Tibial artery (tissue), 4 donors: ENCODE measurements at regions not wholly inside any gene's neighbourhood (a gene's known extent, or its start where the extent isn't known, plus 50 kb on each side); places are given as distances from the start of the nearest gene placed in this dataset.

ENCODE experiments used
- DNase-seq, 2 donors: peaks; one replicate each; pipeline ENCODE4 v3.0.0-alpha.2; 2019
- H3K27ac ChIP-seq, 2 donors: fragments of 200-600 bp; sonication (generic) in 1 of 2; 1 replicate in 1 of 2; 2 replicates in 1 of 2; pipeline ENCODE4 v1.5.1; 2018 to 2019; ENCODE audit warnings: mild to moderate bottlenecking in 1 of 2
- H3K27me3 ChIP-seq, 2 donors: fragments of 200-600 bp; sonication (generic) in 1 of 2; one replicate each; pipeline versions ENCODE4 v1.5.1 to v1.6.0; 2016 to 2019
- H3K36me3 ChIP-seq, 3 donors: fragments of 200-600 bp; sonication (generic) in 2 of 3; one replicate each; pipeline ENCODE4 v1.5.1; 2016 to 2019; ENCODE audit warnings: mild to moderate bottlenecking in 2 of 3
- H3K4me1 ChIP-seq, 4 donors: fragments of 200-600 bp; sonication (generic) in 2 of 4; 1 replicate in 3 of 4; 2 replicates in 1 of 4; pipeline ENCODE4 v1.5.1; 2016 to 2019
- H3K4me3 ChIP-seq, 2 donors: fragments of 200-600 bp; sonication (generic) in 1 of 2; 1 replicate in 1 of 2; 2 replicates in 1 of 2; pipeline ENCODE4 v1.5.1; 2018 to 2019; ENCODE audit warnings: mild to moderate bottlenecking in 2 of 2
- H3K9me3 ChIP-seq, 3 donors: fragments of 200-600 bp; sonication (generic) in 1 of 3; one replicate each; pipeline ENCODE4 v1.5.1; 2016 to 2019
- intact Hi-C: fragments of 100-400 bp; cut with DNase I; formaldehyde crosslinking; loops from one replicate; pipeline ENCODE4 v1.15.0; 2023; ENCODE audit warnings: low total_unique reads
- TF ChIP-seq, protein P1 (sequence below), 2 experiments: fragments of 200-600 bp in 1 of 2; fragments of 450-650 bp in 1 of 2; IDR thresholded peaks; one replicate each; pipeline ENCODE4 v1.5.1; 2017 to 2019; ENCODE audit warnings: antibody characterized with exemption in 2 of 2, mild to moderate bottlenecking in 1 of 2, moderate library complexity in 1 of 2

DNA sequence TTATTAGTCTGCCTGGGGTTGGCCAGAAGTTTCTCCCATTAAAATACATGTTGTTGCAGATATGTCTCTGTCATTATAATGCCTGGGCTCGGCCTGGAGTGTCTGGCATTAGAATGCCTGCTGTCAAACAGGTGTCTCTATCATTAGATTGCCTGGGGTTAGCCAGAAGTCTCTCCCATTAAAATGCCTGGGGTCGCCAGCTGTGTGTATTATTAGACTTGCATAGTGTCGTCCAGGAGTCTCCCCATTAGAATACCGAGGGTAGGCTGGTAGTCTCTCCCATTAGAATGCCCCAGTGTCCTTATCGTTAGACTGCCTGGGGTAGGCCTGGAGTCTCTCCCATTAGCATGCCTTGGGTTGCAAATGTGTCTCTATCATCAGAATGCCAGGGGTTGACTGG is 2270.8 kb downstream of the TP53TG3F start:
- peaks cover 0 to under 1% (median 0%) of the 10 kb centered on the region in 3 donors for H3K9me3 ChIP-seq
- H3K27ac ChIP-seq, result no peak overlapping the region
- no peaks in the 10 kb centered on the region for H3K36me3 ChIP-seq
- DNase-seq, result no peak
- H3K4me3 ChIP-seq, result no peak overlapping the region
- no peaks in the 10 kb centered on the region for H3K4me1 ChIP-seq
- intact Hi-C loops, result no loop called here
- TF ChIP-seq, protein P1, sequence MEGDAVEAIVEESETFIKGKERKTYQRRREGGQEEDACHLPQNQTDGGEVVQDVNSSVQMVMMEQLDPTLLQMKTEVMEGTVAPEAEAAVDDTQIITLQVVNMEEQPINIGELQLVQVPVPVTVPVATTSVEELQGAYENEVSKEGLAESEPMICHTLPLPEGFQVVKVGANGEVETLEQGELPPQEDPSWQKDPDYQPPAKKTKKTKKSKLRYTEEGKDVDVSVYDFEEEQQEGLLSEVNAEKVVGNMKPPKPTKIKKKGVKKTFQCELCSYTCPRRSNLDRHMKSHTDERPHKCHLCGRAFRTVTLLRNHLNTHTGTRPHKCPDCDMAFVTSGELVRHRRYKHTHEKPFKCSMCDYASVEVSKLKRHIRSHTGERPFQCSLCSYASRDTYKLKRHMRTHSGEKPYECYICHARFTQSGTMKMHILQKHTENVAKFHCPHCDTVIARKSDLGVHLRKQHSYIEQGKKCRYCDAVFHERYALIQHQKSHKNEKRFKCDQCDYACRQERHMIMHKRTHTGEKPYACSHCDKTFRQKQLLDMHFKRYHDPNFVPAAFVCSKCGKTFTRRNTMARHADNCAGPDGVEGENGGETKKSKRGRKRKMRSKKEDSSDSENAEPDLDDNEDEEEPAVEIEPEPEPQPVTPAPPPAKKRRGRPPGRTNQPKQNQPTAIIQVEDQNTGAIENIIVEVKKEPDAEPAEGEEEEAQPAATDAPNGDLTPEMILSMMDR (IDR thresholded peaks at IDR 0.05), result no peak
- no peaks in the 10 kb centered on the region for H3K27me3 ChIP-seq

- DNase-seq, result no peak
- no peaks in the 10 kb centered on the region for H3K27me3 ChIP-seq
- no peaks in the 10 kb centered on the region for H3K4me1 ChIP-seq
- TF ChIP-seq, protein P1 (IDR thresholded peaks at IDR 0.05), result no peak
- no peak overlapping the region for H3K4me3 ChIP-seq
- intact Hi-C loops, result no loop called here
- no peak overlapping the region for H3K27ac ChIP-seq
- H3K36me3 ChIP-seq, result no peaks in the 10 kb centered on the region
- H3K9me3 ChIP-seq, result no peaks in the 10 kb centered on the region
These were observed 2272.1 kb downstream of the TP53TG3F start for GRCh38 chr16:35731341-35732040.

DNA sequence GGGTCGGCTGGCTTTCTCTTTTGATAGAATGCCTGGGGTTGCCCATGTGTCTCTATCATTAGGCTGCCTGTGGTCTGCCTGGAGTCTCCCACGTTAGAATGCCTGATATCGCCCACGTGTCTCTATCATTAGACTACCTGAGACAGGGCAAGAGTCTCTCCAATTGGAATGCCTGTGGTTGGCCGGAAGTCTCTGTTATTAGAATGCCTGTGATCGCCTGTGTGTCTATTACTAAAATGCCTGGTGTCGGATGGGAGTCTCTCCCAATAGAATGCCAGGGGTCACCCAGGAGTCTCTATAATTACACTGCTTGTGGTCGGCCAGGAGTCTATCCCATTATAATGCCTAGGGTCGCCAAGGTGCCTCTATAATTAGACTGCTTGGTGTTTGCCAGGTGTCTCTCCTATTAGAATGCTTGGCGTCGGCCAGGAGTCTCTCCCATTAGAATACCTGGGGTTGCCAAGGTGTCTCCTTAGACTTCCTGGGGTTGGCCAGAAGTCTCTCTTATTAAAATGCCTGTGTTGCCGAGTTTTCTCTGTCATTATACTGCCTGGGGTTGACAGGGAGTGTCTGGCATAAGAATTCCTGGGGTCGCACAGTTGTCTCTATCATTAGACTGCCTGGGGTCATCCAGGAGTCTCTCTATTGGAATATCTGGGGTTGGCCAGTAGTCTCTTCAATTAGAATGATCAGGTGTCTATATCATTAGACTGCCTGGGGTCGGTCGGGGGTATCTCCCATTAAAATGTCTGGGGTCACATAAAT is 2272.8 kb downstream of the TP53TG3F start:
- Histone ChIP-seq H3K9me3 (no peaks in the 10 kb centered on the region), H3K4me1 (no peaks in the 10 kb centered on the region), H3K36me3 (no peaks in the 10 kb centered on the region), H3K4me3 (no peak overlapping the region), H3K27ac (no peak overlapping the region), H3K27me3 (no peaks in the 10 kb centered on the region)
- intact Hi-C loops, result no loop called here
- TF ChIP-seq, protein P1 (IDR thresholded peaks at IDR 0.05), result no peak
- DNase-seq, result no peak

DNA sequence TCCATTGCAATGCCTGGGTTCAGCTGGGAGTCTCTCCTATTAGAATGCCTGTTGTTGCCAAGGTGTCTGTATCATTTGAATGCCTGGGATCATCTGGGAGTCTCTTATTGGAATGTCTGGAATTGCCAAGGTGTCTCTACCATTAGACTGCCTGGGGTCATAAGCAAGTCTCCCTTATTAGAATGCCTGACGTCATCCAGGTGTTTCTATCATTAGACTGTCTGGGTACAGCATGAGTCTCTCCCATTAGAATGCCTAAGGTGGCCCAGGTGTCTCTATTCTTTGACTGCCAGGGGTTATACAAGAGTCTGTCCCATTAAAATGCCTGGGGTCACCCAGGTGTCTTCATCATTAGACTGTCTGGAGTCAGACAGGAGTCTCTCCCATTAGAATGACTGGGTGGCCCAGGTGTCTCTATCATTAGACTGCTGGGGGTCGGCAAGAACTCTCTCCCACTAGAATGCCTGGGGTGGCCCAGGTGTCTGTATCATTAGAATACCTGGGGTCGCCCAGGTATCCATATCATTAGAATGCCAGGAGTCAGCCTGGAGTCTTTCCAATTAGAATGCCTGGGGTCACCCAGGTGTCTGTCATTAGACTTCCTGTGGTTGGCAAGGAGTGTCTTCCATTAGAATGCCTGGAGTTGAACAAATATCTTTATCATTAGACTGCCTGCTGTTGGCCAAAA is 2274.0 kb downstream of the TP53TG3F start:
- Histone ChIP-seq H3K4me3 (no peak overlapping the region), H3K36me3 (no peaks in the 10 kb centered on the region), H3K9me3 (no peaks in the 10 kb centered on the region), H3K4me1 (no peaks in the 10 kb centered on the region), H3K27me3 (no peaks in the 10 kb centered on the region), H3K27ac (no peak overlapping the region)
- TF ChIP-seq, protein P1 (IDR thresholded peaks at IDR 0.05), result no peak
- DNase-seq, result no peak
- intact Hi-C loops, result no loop called here

DNA sequence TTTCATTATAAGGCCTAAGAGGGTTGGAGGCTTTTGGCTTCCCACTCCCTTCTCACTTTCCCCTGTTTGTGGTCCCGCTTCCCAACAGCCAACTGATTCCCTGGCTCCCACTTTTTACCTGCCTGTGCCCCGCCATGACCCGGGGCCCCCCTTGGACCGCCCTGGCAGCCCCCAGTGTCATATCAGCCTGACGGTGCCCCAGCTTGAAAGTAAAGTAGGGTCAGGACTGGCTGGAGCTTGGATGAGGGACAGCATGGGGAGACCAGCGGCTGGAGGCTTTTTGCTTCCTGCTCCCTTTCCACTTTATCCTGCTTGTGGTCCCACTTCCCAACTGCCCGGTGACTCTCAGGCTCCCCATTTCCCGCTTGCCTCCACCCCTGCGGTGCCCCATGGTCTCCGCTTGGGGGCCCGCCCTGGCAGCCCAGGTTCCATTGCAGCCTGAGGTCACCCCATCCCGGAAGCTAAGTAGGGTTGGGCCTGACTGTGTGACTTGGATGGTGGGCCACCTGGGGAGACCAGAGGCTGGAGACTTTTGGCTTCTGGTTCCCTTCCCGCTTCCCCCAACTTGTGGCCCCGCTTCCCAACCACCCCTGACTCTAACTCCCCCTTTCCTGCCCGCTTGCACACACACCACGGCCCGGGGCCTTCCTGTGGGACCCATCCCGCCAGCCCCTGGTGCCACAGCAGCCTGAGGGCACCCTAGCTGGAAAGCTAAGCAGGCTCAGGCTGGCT is 2274.7 kb downstream of the TP53TG3F start:
- Histone ChIP-seq H3K27me3 (no peaks in the 10 kb centered on the region), H3K36me3 (no peaks in the 10 kb centered on the region), H3K4me3 (no peak overlapping the region), H3K4me1 (no peaks in the 10 kb centered on the region), H3K9me3 (no peaks in the 10 kb centered on the region), H3K27ac (no peak overlapping the region)
- TF ChIP-seq, protein P1 (IDR thresholded peaks at IDR 0.05), result no peak
- DNase-seq, result no peak
- intact Hi-C loops, result no loop called here
